SU-DHL-6 (cell line): ENCODE measurements at regions not wholly inside any gene's neighbourhood (a gene's known extent, or its start where the extent isn't known, plus 50 kb on each side); places are given as distances from the start of the nearest gene placed in this dataset.

Source experiments
- H2AFZ ChIP-seq: fragments of 200-600 bp; sonication (generic); 2 replicates; pipeline ENCODE4 v1.6.1; 2014; ENCODE audit warnings: low read depth, mild to moderate bottlenecking, moderate library complexity, mixed read lengths, antibody characterized with exemption, low read length; ENCODE audit not compliant: severe bottlenecking
- H3F3A ChIP-seq: fragments of 200-600 bp; shearing (Covaris generic); 2 replicates; pipeline ENCODE4 v1.6.0; 2016; ENCODE audit warnings: antibody characterized with exemption, mild to moderate bottlenecking; ENCODE audit not compliant: insufficient read depth
- H3K27ac ChIP-seq: fragments of 200-600 bp; sonication (generic); 2 replicates; pipeline ENCODE4 v1.5.1; 2016; ENCODE audit warnings: low read depth, mild to moderate bottlenecking, low read length, moderate library complexity, mixed read lengths
- H3K27me3 ChIP-seq: fragments of 200-600 bp; sonication (generic), shearing (Covaris generic); 2 replicates; pipeline ENCODE4 v1.6.0; 2014; ENCODE audit warnings: mild to moderate bottlenecking, low read length
- H3K36me3 ChIP-seq: fragments of 200-600 bp; sonication (generic); 2 replicates; pipeline ENCODE4 v1.6.1; 2014; ENCODE audit warnings: mild to moderate bottlenecking, low read length, mixed read lengths
- H3K4me2 ChIP-seq: fragments of 300-600, 200-600 bp; shearing (Covaris generic), sonication (generic); 2 replicates; pipeline ENCODE4 v1.6.0; 2014; ENCODE audit warnings: low read length, low read depth, mild to moderate bottlenecking; ENCODE audit not compliant: poor library complexity, severe bottlenecking
- H3K4me3 ChIP-seq: fragments of 200-600 bp; sonication (generic); 2 replicates; pipeline ENCODE4 v1.5.1; 2014; ENCODE audit warnings: antibody characterized with exemption, low read length, mild to moderate bottlenecking, mixed read lengths; ENCODE audit not compliant: insufficient read depth, poor library complexity, severe bottlenecking
- H3K79me2 ChIP-seq: fragments of 200-600 bp; sonication (generic); 2 replicates; pipeline ENCODE4 v1.6.1; 2014; ENCODE audit warnings: mild to moderate bottlenecking, low read length, moderate library complexity; ENCODE audit not compliant: insufficient read depth
- H3K9ac ChIP-seq: fragments of 200-600 bp; sonication (generic); 2 replicates; pipeline ENCODE4 v1.7.0; 2014; ENCODE audit warnings: mild to moderate bottlenecking, low read length
- H3K9me2 ChIP-seq: fragments of 200-600 bp; sonication (generic); replicated peaks from 2 replicates; pipeline ENCODE4 v1.6.1; 2014; ENCODE audit warnings: low read length; ENCODE audit not compliant: insufficient read depth
- H3K9me3 ChIP-seq: fragments of 200-600 bp; sonication (generic); 2 replicates; pipeline ENCODE4 v1.6.1; 2014; ENCODE audit warnings: low read length, mixed read lengths; ENCODE audit not compliant: insufficient read depth
- H4K20me1 ChIP-seq: fragments of 200-600 bp; sonication (generic); 2 replicates; pipeline ENCODE4 v1.6.1; 2014; ENCODE audit warnings: low read depth, mild to moderate bottlenecking, antibody characterized with exemption, low read length, moderate library complexity, mixed read lengths
- EZH2phosphoT487 ChIP-seq: fragments of 200-600 bp; sonication (generic), shearing (Covaris generic); conservative IDR thresholded peaks from 2 replicates; pipeline ENCODE4 v1.6.1; 2018; ENCODE audit warnings: mild to moderate bottlenecking, antibody characterized with exemption, low read length, moderate library complexity, mixed read lengths
- TF ChIP-seq, protein P1 (sequence below): fragments of 200-600 bp; sonication (generic); IDR thresholded peaks from one replicate; pipeline ENCODE4 v1.5.1; 2017; ENCODE audit warnings: antibody characterized with exemption, mild to moderate bottlenecking, low read length, moderate library complexity; ENCODE audit not compliant: insufficient read depth, poor library complexity, severe bottlenecking

DNA sequence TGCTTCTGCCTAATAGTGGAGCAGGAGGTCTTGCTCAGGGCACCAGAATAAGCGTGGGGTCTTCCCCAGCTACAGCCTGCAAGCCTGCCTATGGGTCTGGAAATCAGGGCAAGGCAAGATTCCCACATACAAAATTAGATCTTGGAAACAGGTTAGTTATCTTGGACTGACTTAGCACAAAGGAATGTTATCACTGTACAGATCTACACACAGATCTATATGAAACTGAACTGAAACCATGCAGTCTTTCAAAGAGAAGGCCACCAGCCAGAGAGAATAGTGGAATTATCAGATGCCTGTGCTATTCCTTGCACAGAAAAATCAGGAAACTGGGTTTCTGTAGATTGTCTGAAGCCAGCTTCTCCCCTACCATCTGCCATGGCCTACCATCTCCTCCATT is 585.7 kb downstream of the ACTL7B start:
- Histone ChIP-seq H3K9ac (no peak overlapping the region), H3K4me2 (no peak overlapping the region), H3K27me3 (no peaks in the 10 kb centered on the region), H3K79me2 (no peaks in the 10 kb centered on the region), H3K36me3 (no peaks in the 10 kb centered on the region), H4K20me1 (no peaks in the 10 kb centered on the region), H3K9me3 (no peaks in the 10 kb centered on the region), H3K27ac (no peak overlapping the region), H3K4me3 (no peak overlapping the region), H3F3A (no peaks in the 10 kb centered on the region), H2AFZ (no peak overlapping the region), H3K9me2 (no peaks in the 10 kb centered on the region)
- no peak for TF ChIP-seq EZH2phosphoT487
- TF ChIP-seq, protein P1, sequence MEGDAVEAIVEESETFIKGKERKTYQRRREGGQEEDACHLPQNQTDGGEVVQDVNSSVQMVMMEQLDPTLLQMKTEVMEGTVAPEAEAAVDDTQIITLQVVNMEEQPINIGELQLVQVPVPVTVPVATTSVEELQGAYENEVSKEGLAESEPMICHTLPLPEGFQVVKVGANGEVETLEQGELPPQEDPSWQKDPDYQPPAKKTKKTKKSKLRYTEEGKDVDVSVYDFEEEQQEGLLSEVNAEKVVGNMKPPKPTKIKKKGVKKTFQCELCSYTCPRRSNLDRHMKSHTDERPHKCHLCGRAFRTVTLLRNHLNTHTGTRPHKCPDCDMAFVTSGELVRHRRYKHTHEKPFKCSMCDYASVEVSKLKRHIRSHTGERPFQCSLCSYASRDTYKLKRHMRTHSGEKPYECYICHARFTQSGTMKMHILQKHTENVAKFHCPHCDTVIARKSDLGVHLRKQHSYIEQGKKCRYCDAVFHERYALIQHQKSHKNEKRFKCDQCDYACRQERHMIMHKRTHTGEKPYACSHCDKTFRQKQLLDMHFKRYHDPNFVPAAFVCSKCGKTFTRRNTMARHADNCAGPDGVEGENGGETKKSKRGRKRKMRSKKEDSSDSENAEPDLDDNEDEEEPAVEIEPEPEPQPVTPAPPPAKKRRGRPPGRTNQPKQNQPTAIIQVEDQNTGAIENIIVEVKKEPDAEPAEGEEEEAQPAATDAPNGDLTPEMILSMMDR, result no peak

DNA sequence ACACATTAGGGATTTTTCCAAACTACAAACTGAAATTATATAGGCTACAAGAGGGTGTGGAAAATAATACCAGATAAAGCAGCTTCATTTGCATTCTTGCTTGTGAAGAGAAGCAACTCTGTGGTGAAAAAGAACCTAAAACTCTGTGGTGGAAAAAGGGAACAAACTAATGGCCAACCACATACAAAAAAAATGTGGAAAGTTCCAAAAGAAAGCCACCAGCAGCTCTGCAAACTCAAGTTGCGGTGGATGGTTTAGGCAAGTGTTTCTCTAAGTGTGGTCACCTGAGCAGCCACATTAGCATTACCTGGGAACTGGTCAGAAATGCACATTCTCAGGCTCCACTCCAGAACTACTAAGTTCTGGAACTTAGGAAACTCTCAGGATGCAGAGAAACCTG is 586.4 kb downstream of the ACTL7B start:
- no peak for TF ChIP-seq EZH2phosphoT487
- TF ChIP-seq, protein P1, result no peak
- H2AFZ ChIP-seq, result no peak overlapping the region
- H3K27me3 ChIP-seq, result no peaks in the 10 kb centered on the region

DNA sequence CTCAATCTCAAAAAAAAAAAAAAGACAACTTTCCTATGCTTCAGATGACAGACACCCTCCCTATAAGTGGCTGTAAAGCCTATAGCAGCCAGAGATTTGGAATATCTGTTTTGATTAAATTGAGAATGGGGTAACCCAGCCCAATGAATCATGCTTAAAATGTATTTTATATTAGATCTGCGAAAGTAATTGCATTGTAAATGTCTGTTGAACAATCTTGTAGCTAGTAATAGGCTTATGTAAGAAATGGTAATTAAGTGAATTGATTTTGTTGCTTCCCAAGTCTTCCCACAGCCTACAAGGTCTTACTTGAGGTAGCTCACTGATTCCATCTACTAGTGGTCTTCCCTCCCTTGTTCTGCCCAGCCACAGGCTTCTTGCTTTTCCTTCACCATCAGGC is 590.7 kb downstream of the ACTL7B start:
- Histone ChIP-seq H3K9me3 (no peaks in the 10 kb centered on the region), H3K36me3 (no peaks in the 10 kb centered on the region), H3K27ac (no peak overlapping the region), H3K27me3 (no peaks in the 10 kb centered on the region), H3K4me3 (no peak overlapping the region), H3K9ac (no peak overlapping the region), H3K4me2 (no peak overlapping the region), H4K20me1 (no peaks in the 10 kb centered on the region), H3K9me2 (no peaks in the 10 kb centered on the region), H3F3A (no peaks in the 10 kb centered on the region), H3K79me2 (no peaks in the 10 kb centered on the region), H2AFZ (no peak overlapping the region)
- no peak for TF ChIP-seq EZH2phosphoT487
- TF ChIP-seq, protein P1, result no peak

More for the DNA sequence above, 586.4 kb downstream of the ACTL7B start:
- Histone ChIP-seq H3F3A (no peaks in the 10 kb centered on the region), H3K9ac (no peak overlapping the region), H3K4me3 (no peak overlapping the region), H3K79me2 (no peaks in the 10 kb centered on the region), H3K9me2 (no peaks in the 10 kb centered on the region), H4K20me1 (no peaks in the 10 kb centered on the region), H3K9me3 (no peaks in the 10 kb centered on the region), H3K36me3 (no peaks in the 10 kb centered on the region), H3K4me2 (no peak overlapping the region), H3K27ac (no peak overlapping the region)
